Endothelial cell of umbilical vein (primary cell): ENCODE measurements at regions not wholly inside any gene's neighbourhood (a gene's known extent, or its start where the extent isn't known, plus 50 kb on each side); places are given as distances from the start of the nearest gene placed in this dataset.

Source experiments
- CTCF ChIP-seq, 2 donors: IDR thresholded peaks; 1 replicate in 1 of 2; 2 replicates in 1 of 2; pipeline ENCODE4 v1.5.1; 2011; ENCODE audit warnings: low read length in 2 of 2, mild to moderate bottlenecking in 2 of 2, moderate library complexity in 2 of 2, control low read depth in 1 of 2, inconsistent platforms in 1 of 2, low read depth in 1 of 2; ENCODE audit not compliant: insufficient read depth in 1 of 2; ENCODE audit errors: extremely low read depth in 1 of 2
- EZH2 ChIP-seq: IDR thresholded peaks from 2 replicates; pipeline ENCODE4 v1.6.1; 2012; ENCODE audit warnings: borderline replicate concordance, low read depth, mild to moderate bottlenecking, moderate library complexity, low read length, inconsistent platforms; ENCODE audit not compliant: severe bottlenecking
- FOS ChIP-seq: IDR thresholded peaks from 2 replicates; pipeline ENCODE4 v1.6.1; 2011; ENCODE audit warnings: mild to moderate bottlenecking, low read length, moderate library complexity, borderline replicate concordance; ENCODE audit not compliant: insufficient read depth
- MYC ChIP-seq: IDR thresholded peaks from one replicate; pipeline ENCODE4 v1.6.1; 2011; ENCODE audit warnings: mild to moderate bottlenecking, low read depth, low read length
- POLR2AphosphoS5 ChIP-seq: IDR thresholded peaks from 2 replicates; pipeline ENCODE4 v1.6.1; 2012; ENCODE audit warnings: low read depth, mild to moderate bottlenecking, control low read depth, low read length, moderate library complexity; ENCODE audit not compliant: insufficient read depth

- TF ChIP-seq CTCF (IDR thresholded peaks at IDR 0.05; ENCODE audit: extremely low read depth in 1 of 2, insufficient read depth in 1 of 2, low read depth in 1 of 2, low read length in 2 of 2) (no peak), MYC (no peak), EZH2 (no peak), FOS (no peak), POLR2AphosphoS5 (no peak)
These were observed 105.8 kb upstream of the PCSK1 start for GRCh38 chr5:96538808-96539250.
